Spinal cord (tissue), 9 donors: ENCODE measurements at regions not wholly inside any gene's neighbourhood (a gene's known extent, or its start where the extent isn't known, plus 50 kb on each side); places are given as distances from the start of the nearest gene placed in this dataset.

ENCODE experiments used
- DNase-seq, 6 donors: peaks; one replicate each; pipeline versions ENCODE4 v3.0.0 to v3.0.0-alpha.2; 2013 to 2015; ENCODE audit warnings: low spot score in 6 of 6, low read depth in 4 of 6
- H3K27ac ChIP-seq: one replicate; pipeline ENCODE4 v1.5.1; 2013; ENCODE audit warnings: low read depth, low read length, control low read depth
- H3K27me3 ChIP-seq: one replicate; pipeline ENCODE4 v1.6.1; 2013; ENCODE audit warnings: low read length; ENCODE audit not compliant: control insufficient read depth, insufficient read depth
- H3K36me3 ChIP-seq: one replicate; pipeline ENCODE4 v1.6.1; 2013; ENCODE audit warnings: low read length; ENCODE audit not compliant: control insufficient read depth, insufficient read depth
- H3K4me1 ChIP-seq: one replicate; pipeline ENCODE4 v1.6.1; 2013; ENCODE audit warnings: low read length; ENCODE audit not compliant: control insufficient read depth, insufficient read depth
- H3K4me3 ChIP-seq: one replicate; pipeline ENCODE4 v1.5.1; 2013; ENCODE audit warnings: low read depth, low read length, control low read depth
- H3K9me3 ChIP-seq: one replicate; pipeline ENCODE4 v1.6.1; 2013; ENCODE audit warnings: low read length; ENCODE audit not compliant: control insufficient read depth, insufficient read depth
- WGBS: methylation state at CpG from one replicate; pipeline ENCODE4 v1.1.5; 2013; ENCODE audit warnings: missing lambda C conversion rate; ENCODE audit not compliant: insufficient coverage; 5-methylcytosine and 5-hydroxymethylcytosine counted together
- donor health status: healthy.

DNA sequence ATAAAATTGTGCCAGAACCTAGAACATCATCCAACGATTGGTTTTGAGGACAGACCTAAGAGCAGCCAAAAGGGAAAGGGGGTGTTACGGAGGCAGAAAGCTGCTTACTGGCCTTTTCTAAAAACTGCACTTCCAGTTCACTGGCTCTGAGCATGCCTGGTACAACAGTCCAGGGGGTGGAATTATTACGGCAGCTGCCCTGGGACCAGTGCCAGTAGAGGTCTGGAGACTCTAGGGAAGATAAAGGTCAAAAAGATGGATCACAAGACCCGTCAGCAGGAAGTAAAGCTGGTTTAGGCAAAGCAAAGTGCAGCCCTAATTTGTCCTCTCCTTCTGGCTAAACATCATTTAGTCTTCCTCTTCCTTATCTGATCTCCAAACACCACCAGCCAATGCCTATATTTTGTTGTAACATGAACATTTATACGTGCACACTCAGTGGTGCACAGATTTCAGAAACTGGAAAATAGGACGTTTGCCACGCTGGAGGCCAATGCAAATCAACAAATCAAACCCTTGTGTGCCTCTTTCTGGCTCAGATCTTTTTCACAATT, 216.4 kb upstream of the DPP6 start:
- Histone ChIP-seq H3K27ac (no peak overlapping the region), H3K36me3 (no peaks in the 10 kb centered on the region), H3K4me3 (no peak overlapping the region), H3K4me1 (no peaks in the 10 kb centered on the region), H3K9me3 (no peaks in the 10 kb centered on the region), H3K27me3 (no peaks in the 10 kb centered on the region)
- peak in 1 of 6 donors; percentile 31 for DNase-seq
- WGBS: 20% methylated on average over 4 of the region's 7 CpGs

DNA sequence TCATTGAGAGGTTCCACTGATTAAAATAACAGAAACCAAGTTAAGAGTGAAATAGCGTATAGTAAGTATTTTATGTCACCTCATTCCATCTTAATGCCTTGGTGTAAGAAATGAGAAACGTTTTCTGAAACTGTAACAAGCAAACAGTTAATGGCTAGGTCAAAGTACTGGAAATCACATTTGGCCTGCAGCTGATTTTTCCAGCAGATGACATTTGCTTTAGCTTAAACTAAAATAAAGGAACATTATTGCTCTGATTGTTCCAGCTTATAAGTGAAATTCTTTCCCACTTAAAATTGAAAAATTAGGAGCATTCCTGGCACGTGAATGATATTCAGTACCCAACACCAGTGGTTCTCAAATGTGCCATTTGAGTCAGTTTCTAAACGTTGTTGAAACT, 213.6 kb upstream of the DPP6 start:
- DNase-seq: no peak
- no peak overlapping the region for H3K27ac ChIP-seq
- H3K9me3 ChIP-seq: no peaks in the 10 kb centered on the region
- no CpG with 5 or more reads among the region's 4 CpGs for WGBS
- H3K4me3 ChIP-seq: no peak overlapping the region
- no peaks in the 10 kb centered on the region for H3K36me3 ChIP-seq
- no peaks in the 10 kb centered on the region for H3K4me1 ChIP-seq
- H3K27me3 ChIP-seq: no peaks in the 10 kb centered on the region

DNA sequence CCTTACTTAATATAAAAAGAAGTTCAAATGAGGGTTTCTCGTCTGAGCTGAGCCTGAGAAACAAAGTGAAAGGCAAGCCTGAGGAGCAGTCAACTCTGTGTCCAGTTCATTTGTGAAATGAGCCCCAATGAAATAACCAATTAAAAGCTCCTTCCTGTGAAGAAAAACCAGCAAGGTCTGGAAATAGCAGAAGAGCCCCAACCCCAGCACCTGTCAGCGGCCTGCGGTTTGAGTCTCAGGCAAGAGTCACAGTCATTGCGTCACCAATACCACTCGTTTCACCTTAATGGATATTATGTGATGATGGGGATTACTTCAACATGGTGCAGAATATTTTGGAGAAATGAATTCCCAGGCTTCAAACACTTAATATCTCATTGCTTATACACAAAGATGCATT, 211.3 kb upstream of the DPP6 start:
- Histone ChIP-seq H3K27me3 (no peaks in the 10 kb centered on the region), H3K36me3 (no peaks in the 10 kb centered on the region), H3K4me3 (no peak overlapping the region), H3K9me3 (no peaks in the 10 kb centered on the region), H3K27ac (no peak overlapping the region), H3K4me1 (no peaks in the 10 kb centered on the region)
- no peak for DNase-seq
- WGBS: 86% methylated on average over 1 of the region's 5 CpGs

DNA sequence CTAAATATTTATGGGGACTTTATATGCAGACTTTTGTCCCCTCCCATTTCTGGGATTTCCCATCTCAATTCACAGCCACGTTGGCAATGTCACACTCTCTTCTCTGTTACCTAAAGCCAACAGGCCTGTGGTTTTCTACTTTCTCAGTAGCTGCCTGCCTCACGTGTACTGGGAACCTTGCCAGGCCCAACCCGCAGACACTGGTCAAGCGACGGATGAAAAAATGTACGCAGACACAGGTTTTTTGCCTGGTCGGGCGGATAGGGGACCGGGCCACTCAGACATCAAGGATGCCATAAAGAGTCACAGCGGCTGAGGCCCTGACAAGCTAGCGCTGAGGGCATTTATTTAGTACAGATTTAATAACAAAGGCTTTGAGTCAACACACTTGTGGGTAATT, 204.4 kb upstream of the DPP6 start:
- H3K4me1 ChIP-seq: no peaks in the 10 kb centered on the region
- H3K27ac ChIP-seq: no peak overlapping the region
- H3K4me3 ChIP-seq: no peak overlapping the region
- H3K9me3 ChIP-seq: no peaks in the 10 kb centered on the region
- H3K27me3 ChIP-seq: no peaks in the 10 kb centered on the region
- DNase-seq: no peak
- WGBS: 67% methylated on average over 9 of the region's 11 CpGs
- no peaks in the 10 kb centered on the region for H3K36me3 ChIP-seq

- WGBS: 89% methylated on average over 1 of the region's 4 CpGs
- no peaks in the 10 kb centered on the region for H3K36me3 ChIP-seq
- no peak overlapping the region for H3K27ac ChIP-seq
- no peak overlapping the region for H3K4me3 ChIP-seq
- H3K9me3 ChIP-seq: peaks cover 1% of the 10 kb centered on the region
- DNase-seq: no peak
- H3K4me1 ChIP-seq: no peaks in the 10 kb centered on the region
- H3K27me3 ChIP-seq: no peaks in the 10 kb centered on the region
Observed at GRCh38 chr7:153852261-153852660, 199.9 kb upstream of the DPP6 start.

DNA sequence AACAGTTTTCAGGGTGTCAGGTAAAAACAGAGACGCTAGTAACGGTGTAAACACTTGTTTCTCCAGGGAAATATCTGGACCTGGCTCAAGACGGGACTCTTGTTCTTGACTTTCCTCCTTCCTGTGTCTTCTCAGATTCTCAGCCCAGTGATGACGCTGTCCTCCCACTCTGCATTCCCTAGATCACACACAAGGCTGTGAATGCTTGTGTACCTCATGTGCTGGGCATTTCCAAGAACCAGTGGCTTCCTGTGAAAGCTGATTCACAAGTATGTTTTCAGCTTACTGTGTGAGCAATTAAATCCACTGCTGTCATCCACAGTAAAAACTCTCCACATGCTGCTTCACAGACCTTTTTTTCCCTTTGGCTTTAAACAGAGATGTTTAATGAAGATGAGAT, 193.8 kb upstream of the DPP6 start:
- peak in 2 of 6 donors; percentile 20 to 57 for DNase-seq
- Histone ChIP-seq H3K36me3 (no peaks in the 10 kb centered on the region), H3K4me3 (no peak overlapping the region), H3K27ac (no peak overlapping the region), H3K9me3 (peaks cover 3% of the 10 kb centered on the region), H3K4me1 (no peaks in the 10 kb centered on the region), H3K27me3 (no peaks in the 10 kb centered on the region)
- 51% methylated on average over 4 of the region's 4 CpGs for WGBS

DNA sequence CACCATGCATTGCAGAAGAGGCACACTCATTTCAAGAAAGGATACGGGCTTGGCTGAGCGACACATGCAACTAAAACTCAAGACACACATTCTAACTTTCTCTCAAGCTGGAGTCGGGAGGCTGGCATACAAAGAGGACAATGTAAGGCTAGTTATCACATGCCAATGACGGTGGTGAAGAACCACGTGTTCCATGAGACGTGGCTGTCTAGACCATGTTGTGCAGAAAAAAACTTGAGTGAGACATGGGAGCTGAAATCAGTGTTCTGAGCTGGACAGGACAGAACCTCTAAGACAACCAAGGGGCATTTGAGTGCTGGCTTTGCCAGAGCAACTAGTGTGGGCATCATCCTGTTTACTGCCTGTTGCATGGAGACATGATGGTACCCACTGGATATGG, 193.0 kb upstream of the DPP6 start:
- H3K36me3 ChIP-seq: no peaks in the 10 kb centered on the region

GRCh38 chr7:153886506-153887441, 165.4 kb upstream of the DPP6 start:
- Histone ChIP-seq H3K9me3 (no peaks in the 10 kb centered on the region), H3K27ac (peak overlapping the region; percentile 69), H3K4me3 (peak overlapping the region; percentile 62), H3K4me1 (peaks cover 26% of the 10 kb centered on the region), H3K36me3 (no peaks in the 10 kb centered on the region), H3K27me3 (no peaks in the 10 kb centered on the region)
- under 1% methylated on average over 97 of the region's 98 CpGs for WGBS
- peak; percentile 60 to 95 (median 68) for DNase-seq

More for the DNA sequence above, 193.0 kb upstream of the DPP6 start:
- DNase-seq: no peak
- WGBS: 97% methylated on average over 5 of the region's 6 CpGs
- no peaks in the 10 kb centered on the region for H3K4me1 ChIP-seq
- H3K9me3 ChIP-seq: peaks cover 4% of the 10 kb centered on the region
- no peaks in the 10 kb centered on the region for H3K27me3 ChIP-seq
- H3K27ac ChIP-seq: no peak overlapping the region
- no peak overlapping the region for H3K4me3 ChIP-seq

DNA sequence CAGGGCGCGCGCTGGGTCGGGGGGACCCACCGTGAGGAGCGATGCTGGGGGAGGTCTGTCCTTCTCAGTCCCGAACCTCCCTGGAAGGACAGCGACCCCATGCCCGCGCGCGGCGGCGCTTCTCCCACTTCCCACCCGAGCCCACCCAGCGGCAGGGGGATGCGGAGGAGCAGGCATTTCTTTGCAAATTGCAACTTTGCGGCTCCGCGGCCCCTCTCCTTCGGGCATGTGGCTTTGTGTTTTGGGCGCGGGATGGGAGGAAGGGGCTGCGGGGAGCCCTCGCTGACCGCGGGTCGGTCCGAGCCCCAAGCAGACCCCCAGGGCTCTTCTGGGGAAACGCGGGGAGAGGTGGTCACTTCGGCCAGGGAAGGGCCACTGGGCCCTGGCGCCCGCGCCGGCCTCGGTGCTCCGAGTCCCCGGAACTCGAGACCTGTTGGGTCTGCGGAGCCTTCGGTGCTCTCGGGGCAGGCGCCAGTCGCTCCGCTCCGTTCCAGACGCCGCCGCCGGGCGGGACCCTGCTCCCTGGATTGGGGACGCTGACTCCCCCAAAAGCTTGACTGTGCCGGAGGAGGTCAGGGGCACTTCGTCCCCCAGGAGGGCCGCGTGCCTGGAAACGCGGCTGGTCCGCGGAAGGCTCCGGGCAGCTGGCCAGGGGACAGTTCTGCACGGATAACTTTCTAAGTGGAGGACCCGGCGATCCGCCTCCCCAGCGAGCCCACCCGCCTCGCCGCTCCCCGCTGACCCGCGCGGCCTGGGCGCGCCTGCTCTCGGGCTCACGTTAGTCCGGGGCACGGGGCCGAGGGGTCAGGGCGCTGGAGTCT, 164.2 kb upstream of the DPP6 start:
- H3K27me3 ChIP-seq: no peaks in the 10 kb centered on the region
- H3K4me1 ChIP-seq: peaks cover 26% of the 10 kb centered on the region
- peak overlapping the region; percentile 67 for H3K27ac ChIP-seq
- no peaks in the 10 kb centered on the region for H3K9me3 ChIP-seq
- under 1% methylated on average over 73 of the region's 82 CpGs for WGBS
- H3K4me3 ChIP-seq: peak overlapping the region; percentile 62
- no peaks in the 10 kb centered on the region for H3K36me3 ChIP-seq
- DNase-seq: peak; percentile 15 to 62 (median 34)
